RWPE2 (cell line): ENCODE measurements at regions not wholly inside any gene's neighbourhood (a gene's known extent, or its start where the extent isn't known, plus 50 kb on each side); places are given as distances from the start of the nearest gene placed in this dataset.

Source experiments
- ATAC-seq: fragments of 200-7000 bp; cut with Tn5 transposase; 3 replicates; pipeline ENCODE4 v1.9.1; 2021; ENCODE audit warnings: low read depth
- DNase-seq: peaks from one replicate; pipeline ENCODE4 v3.0.0-alpha.2; 2020; ENCODE audit warnings: low spot score
- H3K27ac ChIP-seq: fragments of 450-650 bp; 2 replicates; pipeline ENCODE4 v1.5.1; 2017; ENCODE audit warnings: mild to moderate bottlenecking; ENCODE audit not compliant: poor library complexity, severe bottlenecking
- H3K27me3 ChIP-seq: fragments of 250-450 bp; sonication (Bioruptor Pico); 2 replicates; pipeline ENCODE4 v1.5.1; 2021; ENCODE audit warnings: mild to moderate bottlenecking, moderate library complexity; ENCODE audit not compliant: insufficient read depth, poor library complexity, severe bottlenecking
- H3K36me3 ChIP-seq: fragments of 250-450 bp; sonication (Bioruptor Pico); 2 replicates; pipeline ENCODE4 v1.5.1; 2020; ENCODE audit warnings: low read depth, mild to moderate bottlenecking, moderate library complexity
- H3K4me1 ChIP-seq: fragments of 250-450 bp; sonication (Bioruptor Pico); 2 replicates; pipeline ENCODE4 v1.5.1; 2021; ENCODE audit warnings: mild to moderate bottlenecking, moderate library complexity; ENCODE audit not compliant: insufficient read depth, poor library complexity, severe bottlenecking
- H3K4me3 ChIP-seq: fragments of 250-450 bp; sonication (Bioruptor Pico); 2 replicates; pipeline ENCODE4 v1.5.1; 2021; ENCODE audit warnings: mild to moderate bottlenecking, moderate library complexity; ENCODE audit not compliant: severe bottlenecking
- H3K9me3 ChIP-seq: fragments of 250-450 bp; sonication (Bioruptor Pico); 2 replicates; pipeline ENCODE4 v1.5.1; 2021; ENCODE audit warnings: mild to moderate bottlenecking, moderate library complexity; ENCODE audit not compliant: severe bottlenecking
- TF ChIP-seq, protein P1 (sequence below): fragments of 450-650 bp; IDR thresholded peaks from one replicate; pipeline ENCODE4 v1.5.1; 2017; ENCODE audit warnings: mild to moderate bottlenecking, moderate library complexity; ENCODE audit not compliant: poor library complexity, severe bottlenecking

DNA sequence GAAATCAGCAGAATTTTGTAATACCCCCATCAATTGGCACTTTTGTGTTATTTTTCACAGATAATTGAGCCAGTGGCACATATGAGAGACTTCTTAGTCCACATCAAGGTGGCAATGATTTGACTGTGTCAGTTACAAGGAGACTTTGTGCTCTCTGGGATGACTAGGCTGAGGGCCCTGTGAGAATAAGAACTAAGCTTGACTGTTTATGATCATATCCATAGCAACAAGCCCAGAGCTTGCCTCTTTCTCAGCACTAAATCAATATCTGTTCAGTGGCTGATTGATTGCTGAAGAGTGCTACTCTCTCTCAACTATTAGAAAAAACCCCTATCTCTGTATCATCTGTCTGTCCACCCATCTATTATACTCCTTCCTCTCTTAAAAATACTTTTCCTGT lies 185.3 kb upstream of the PLPP4 start:
- H3K27me3 ChIP-seq = peaks cover 12% of the 10 kb centered on the region
- no peak for ATAC-seq
- no peaks in the 10 kb centered on the region for H3K9me3 ChIP-seq
- no peaks in the 10 kb centered on the region for H3K4me1 ChIP-seq
- DNase-seq = no peak
- TF ChIP-seq, protein P1, sequence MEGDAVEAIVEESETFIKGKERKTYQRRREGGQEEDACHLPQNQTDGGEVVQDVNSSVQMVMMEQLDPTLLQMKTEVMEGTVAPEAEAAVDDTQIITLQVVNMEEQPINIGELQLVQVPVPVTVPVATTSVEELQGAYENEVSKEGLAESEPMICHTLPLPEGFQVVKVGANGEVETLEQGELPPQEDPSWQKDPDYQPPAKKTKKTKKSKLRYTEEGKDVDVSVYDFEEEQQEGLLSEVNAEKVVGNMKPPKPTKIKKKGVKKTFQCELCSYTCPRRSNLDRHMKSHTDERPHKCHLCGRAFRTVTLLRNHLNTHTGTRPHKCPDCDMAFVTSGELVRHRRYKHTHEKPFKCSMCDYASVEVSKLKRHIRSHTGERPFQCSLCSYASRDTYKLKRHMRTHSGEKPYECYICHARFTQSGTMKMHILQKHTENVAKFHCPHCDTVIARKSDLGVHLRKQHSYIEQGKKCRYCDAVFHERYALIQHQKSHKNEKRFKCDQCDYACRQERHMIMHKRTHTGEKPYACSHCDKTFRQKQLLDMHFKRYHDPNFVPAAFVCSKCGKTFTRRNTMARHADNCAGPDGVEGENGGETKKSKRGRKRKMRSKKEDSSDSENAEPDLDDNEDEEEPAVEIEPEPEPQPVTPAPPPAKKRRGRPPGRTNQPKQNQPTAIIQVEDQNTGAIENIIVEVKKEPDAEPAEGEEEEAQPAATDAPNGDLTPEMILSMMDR = no peak
- no peak overlapping the region for H3K4me3 ChIP-seq
- no peaks in the 10 kb centered on the region for H3K36me3 ChIP-seq
- no peak overlapping the region for H3K27ac ChIP-seq

DNA sequence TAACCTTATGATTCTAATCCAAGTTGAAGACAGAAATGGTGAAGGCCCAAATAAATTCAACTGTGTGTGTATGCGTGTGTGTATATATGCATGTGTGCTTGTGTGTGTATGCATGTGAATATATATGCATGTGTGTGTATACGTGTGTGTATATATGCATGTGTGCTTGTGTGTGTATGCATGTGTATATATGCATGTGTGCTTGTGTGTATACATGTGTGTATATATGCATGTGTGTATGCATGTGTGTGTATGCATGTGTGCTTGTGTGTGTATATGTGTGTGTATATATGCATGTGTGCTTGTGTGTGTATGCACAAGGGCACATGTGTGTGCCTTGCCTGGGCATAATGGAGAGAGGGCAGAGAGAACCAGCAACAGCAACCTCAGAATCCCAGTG lies 184.7 kb upstream of the PLPP4 start:
- ATAC-seq (no peak), DNase-seq (no peak)
- H3K27me3 ChIP-seq = peaks cover 10% of the 10 kb centered on the region
- TF ChIP-seq, protein P1 = no peak
- H3K9me3 ChIP-seq = no peaks in the 10 kb centered on the region
- no peaks in the 10 kb centered on the region for H3K4me1 ChIP-seq
- no peaks in the 10 kb centered on the region for H3K36me3 ChIP-seq
- no peak overlapping the region for H3K27ac ChIP-seq
- no peak overlapping the region for H3K4me3 ChIP-seq

- H3K4me3 ChIP-seq = no peak overlapping the region
- H3K27ac ChIP-seq = no peak overlapping the region
- no peaks in the 10 kb centered on the region for H3K27me3 ChIP-seq
- DNase-seq (no peak), ATAC-seq (no peak)
- H3K9me3 ChIP-seq = no peaks in the 10 kb centered on the region
- H3K4me1 ChIP-seq = no peaks in the 10 kb centered on the region
- TF ChIP-seq, protein P1 = no peak
- no peaks in the 10 kb centered on the region for H3K36me3 ChIP-seq
These were observed 179.0 kb upstream of the PLPP4 start for GRCh38 chr10:120278069-120278468.

- Histone ChIP-seq H3K4me3 (no peak overlapping the region), H3K4me1 (no peaks in the 10 kb centered on the region), H3K27me3 (no peaks in the 10 kb centered on the region), H3K36me3 (no peaks in the 10 kb centered on the region), H3K27ac (no peak overlapping the region), H3K9me3 (no peaks in the 10 kb centered on the region)
- no peak for DNase-seq
- TF ChIP-seq, protein P1 = no peak
- ATAC-seq = no peak
These were observed 177.8 kb upstream of the PLPP4 start for GRCh38 chr10:120279196-120279595.

DNA sequence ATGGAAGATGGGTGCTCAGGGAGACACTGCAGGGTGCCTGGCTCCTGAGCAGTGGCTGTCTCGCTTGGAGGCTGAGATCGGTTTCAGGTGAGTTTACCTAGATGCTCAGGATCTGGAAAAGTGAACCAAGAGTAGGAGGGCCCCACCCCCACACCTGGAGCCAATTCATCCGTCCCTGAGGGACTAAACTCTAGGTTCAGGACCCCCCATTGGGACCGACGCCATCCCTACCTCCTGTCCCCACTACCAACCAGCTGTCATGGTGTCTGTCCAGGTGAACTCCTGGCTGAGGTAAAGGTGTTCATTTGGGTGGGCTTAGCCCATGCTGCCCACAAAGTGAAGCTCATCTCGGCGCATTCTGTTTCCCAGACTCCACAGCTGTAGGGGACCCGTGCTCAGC lies 174.6 kb upstream of the PLPP4 start:
- ATAC-seq = no peak
- H3K4me1 ChIP-seq = no peaks in the 10 kb centered on the region

More for the DNA sequence above, 174.6 kb upstream of the PLPP4 start:
- TF ChIP-seq, protein P1 = no peak
- no peak for DNase-seq
- no peaks in the 10 kb centered on the region for H3K27me3 ChIP-seq
- H3K9me3 ChIP-seq = no peaks in the 10 kb centered on the region
- no peaks in the 10 kb centered on the region for H3K36me3 ChIP-seq
- H3K4me3 ChIP-seq = no peak overlapping the region
- no peak overlapping the region for H3K27ac ChIP-seq
